Fibroblast of pulmonary artery (primary cell): ENCODE measurements at regions not wholly inside any gene's neighbourhood (a gene's known extent, or its start where the extent isn't known, plus 50 kb on each side); places are given as distances from the start of the nearest gene placed in this dataset.

ENCODE experiments used
- DNase-seq: peaks from one replicate; pipeline ENCODE4 v3.0.0-alpha.2; 2010; ENCODE audit warnings: low read depth
- H3K4me3 ChIP-seq: replicated peaks from 2 replicates; pipeline ENCODE4 v1.5.1; 2011; ENCODE audit warnings: low read depth, mild to moderate bottlenecking, control low read depth, low read length, moderate library complexity
- TF ChIP-seq, protein P1 (sequence below): IDR thresholded peaks from 2 replicates; pipeline ENCODE4 v1.5.1; 2011; ENCODE audit warnings: mild to moderate bottlenecking, control low read depth, low read length, inconsistent platforms; ENCODE audit errors: missing control alignments

DNA sequence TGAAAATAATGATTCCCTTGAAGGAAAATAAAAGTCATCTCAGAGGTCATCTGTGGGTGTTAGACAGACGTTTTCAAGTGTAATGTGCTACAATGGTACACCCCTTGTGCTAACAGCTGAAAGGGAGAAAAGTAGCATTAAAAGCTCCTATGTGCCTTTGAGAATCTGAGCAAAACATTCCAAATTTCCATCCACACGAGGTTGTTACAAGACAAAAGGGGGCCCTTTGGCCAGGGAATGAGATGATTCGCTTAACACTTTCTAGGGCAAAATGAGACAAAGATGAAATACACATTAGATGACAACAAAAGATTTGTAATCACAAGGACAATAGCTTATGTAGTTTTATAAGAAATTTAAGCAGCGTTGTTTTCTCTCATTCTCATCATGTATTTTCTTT, 303.6 kb downstream of the LMX1A start:
- TF ChIP-seq, protein P1, sequence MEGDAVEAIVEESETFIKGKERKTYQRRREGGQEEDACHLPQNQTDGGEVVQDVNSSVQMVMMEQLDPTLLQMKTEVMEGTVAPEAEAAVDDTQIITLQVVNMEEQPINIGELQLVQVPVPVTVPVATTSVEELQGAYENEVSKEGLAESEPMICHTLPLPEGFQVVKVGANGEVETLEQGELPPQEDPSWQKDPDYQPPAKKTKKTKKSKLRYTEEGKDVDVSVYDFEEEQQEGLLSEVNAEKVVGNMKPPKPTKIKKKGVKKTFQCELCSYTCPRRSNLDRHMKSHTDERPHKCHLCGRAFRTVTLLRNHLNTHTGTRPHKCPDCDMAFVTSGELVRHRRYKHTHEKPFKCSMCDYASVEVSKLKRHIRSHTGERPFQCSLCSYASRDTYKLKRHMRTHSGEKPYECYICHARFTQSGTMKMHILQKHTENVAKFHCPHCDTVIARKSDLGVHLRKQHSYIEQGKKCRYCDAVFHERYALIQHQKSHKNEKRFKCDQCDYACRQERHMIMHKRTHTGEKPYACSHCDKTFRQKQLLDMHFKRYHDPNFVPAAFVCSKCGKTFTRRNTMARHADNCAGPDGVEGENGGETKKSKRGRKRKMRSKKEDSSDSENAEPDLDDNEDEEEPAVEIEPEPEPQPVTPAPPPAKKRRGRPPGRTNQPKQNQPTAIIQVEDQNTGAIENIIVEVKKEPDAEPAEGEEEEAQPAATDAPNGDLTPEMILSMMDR: no peak
- H3K4me3 ChIP-seq: no peak overlapping the region
- DNase-seq: no peak

DNA sequence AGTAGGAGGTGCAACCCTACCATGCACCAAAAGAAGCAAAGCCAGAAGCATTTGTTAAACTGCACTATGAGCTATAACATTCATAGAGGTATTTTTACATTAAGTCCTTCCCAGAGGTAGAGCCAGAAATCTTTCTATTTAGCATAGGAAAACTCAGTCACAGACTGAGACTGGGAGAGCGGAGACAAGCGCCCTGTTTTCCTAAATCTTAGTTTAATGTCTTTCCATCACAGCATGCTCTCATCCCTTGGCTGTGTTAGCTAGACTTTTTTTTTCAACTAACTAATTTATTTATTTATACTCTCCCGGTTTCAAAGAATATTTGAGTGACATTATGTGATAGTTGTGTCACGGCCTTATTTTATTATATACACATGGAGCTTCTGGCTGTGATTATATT, 304.1 kb downstream of the LMX1A start:
- H3K4me3 ChIP-seq: no peak overlapping the region
- DNase-seq: no peak
- TF ChIP-seq, protein P1: no peak

DNA sequence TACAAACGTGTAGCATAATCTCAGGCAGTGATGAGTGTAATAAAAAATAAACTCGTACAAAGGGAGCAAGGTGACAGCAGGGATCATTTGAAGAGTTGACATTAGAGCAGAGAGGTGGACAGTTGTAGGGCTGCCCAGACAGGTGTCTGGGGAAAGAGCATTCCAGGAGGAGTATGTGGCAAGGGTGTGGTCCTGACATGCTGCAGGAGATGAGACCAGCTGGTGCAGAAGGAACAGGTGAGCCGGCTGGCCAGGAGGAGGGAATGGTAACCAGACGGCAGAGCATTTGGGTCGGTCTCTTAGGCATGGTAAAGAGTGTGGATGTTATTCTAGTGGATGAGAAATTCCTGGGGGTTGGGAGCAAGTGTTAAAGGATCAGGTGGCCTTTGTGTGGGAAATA, 306.3 kb downstream of the LMX1A start:
- TF ChIP-seq, protein P1: no peak
- DNase-seq: no peak
- H3K4me3 ChIP-seq: no peak overlapping the region

DNA sequence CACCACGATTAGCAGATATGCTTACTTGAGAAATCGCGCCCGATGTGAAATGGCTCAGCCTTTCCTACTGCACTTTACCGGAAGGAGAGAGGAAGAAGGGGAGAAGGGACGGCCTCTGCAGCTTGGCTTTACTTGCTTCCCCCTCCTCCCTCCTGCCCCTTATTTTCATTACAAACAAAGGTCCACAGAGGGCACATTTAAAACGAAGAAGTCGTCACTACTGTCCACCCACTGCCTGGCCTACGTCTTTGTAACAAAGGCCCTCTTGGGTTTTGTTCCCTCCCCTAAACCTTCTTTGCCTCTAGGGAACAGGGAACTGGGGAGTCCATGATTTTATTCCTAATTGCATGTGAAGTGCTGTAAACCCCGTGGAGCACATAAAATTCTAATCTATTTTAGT, 308.5 kb downstream of the LMX1A start:
- H3K4me3 ChIP-seq: no peak overlapping the region
- TF ChIP-seq, protein P1: no peak
- no peak for DNase-seq

DNA sequence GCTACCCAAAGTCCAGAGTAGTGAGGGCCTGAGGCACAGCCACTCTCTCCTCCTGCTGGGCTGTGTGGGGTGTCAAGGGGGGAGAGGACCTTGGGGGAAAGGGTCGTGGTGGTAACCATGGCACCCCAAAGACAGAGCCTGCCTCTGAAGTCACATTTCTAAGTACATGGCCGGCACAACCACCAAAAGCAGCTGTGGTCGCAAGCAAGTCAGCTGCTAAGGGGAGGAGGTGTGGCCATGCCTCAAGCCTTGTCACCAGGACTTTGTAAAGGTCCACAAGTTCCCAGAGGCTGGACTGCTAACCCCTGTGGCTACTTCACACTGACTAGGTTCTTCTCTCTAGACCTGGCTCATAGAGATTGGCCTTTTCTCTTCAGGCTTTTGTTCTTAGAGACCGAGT, 310.6 kb downstream of the LMX1A start:
- DNase-seq: no peak
- TF ChIP-seq, protein P1: no peak
- no peak overlapping the region for H3K4me3 ChIP-seq

DNA sequence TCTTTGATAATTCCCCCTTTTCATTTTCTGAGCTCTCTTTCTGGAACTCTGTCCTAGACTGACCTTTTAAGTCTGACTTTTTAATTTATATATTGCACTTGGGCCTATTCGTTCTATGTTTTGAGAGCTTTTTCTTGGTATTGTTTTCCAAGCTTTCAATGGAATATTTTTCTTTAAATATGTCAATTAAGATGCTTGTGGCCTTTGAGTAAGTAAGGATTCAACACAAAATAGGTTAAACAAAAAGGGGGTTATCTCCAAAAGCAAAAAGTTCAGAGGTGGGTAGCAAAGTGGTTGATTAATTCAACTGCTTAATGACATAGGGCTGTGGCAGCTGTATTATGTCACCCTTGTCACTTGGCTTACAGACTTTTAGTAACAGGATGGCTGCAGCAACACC, 315.9 kb downstream of the LMX1A start:
- TF ChIP-seq, protein P1: no peak
- no peak for DNase-seq
- H3K4me3 ChIP-seq: no peak overlapping the region

DNA sequence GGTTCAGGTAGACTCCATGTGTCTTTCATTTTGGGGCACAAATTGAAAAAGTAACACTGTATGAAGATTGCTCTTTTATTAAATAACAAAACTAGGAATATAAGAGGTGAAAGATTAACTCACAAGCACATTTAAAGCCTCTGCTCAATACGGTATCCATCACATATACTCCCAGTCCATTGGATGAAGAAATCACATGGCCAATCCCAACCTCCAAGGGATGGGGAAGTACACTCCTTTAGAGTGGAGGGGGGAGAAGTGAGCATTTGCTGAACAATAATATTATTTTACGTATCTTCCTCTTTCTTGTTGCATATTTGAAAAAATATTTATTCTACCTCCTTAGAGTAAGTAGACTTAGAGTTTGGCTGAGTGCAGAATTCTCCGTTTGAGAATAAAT, 316.5 kb downstream of the LMX1A start:
- DNase-seq: no peak
- no peak overlapping the region for H3K4me3 ChIP-seq
- TF ChIP-seq, protein P1: no peak
